Tibial artery (tissue), 4 donors: ENCODE measurements at regions not wholly inside any gene's neighbourhood (a gene's known extent, or its start where the extent isn't known, plus 50 kb on each side); places are given as distances from the start of the nearest gene placed in this dataset.

Source experiments
- DNase-seq, 2 donors: peaks; one replicate each; pipeline ENCODE4 v3.0.0-alpha.2; 2019
- H3K27ac ChIP-seq, 2 donors: fragments of 200-600 bp; sonication (generic) in 1 of 2; 1 replicate in 1 of 2; 2 replicates in 1 of 2; pipeline ENCODE4 v1.5.1; 2018 to 2019; ENCODE audit warnings: mild to moderate bottlenecking in 1 of 2
- H3K27me3 ChIP-seq, 2 donors: fragments of 200-600 bp; sonication (generic) in 1 of 2; one replicate each; pipeline versions ENCODE4 v1.5.1 to v1.6.0; 2016 to 2019
- H3K36me3 ChIP-seq, 3 donors: fragments of 200-600 bp; sonication (generic) in 2 of 3; one replicate each; pipeline ENCODE4 v1.5.1; 2016 to 2019; ENCODE audit warnings: mild to moderate bottlenecking in 2 of 3
- H3K4me1 ChIP-seq, 4 donors: fragments of 200-600 bp; sonication (generic) in 2 of 4; 1 replicate in 3 of 4; 2 replicates in 1 of 4; pipeline ENCODE4 v1.5.1; 2016 to 2019
- H3K4me3 ChIP-seq, 2 donors: fragments of 200-600 bp; sonication (generic) in 1 of 2; 1 replicate in 1 of 2; 2 replicates in 1 of 2; pipeline ENCODE4 v1.5.1; 2018 to 2019; ENCODE audit warnings: mild to moderate bottlenecking in 2 of 2
- H3K9me3 ChIP-seq, 3 donors: fragments of 200-600 bp; sonication (generic) in 1 of 3; one replicate each; pipeline ENCODE4 v1.5.1; 2016 to 2019
- CTCF ChIP-seq, 2 experiments: fragments of 200-600 bp in 1 of 2; fragments of 450-650 bp in 1 of 2; IDR thresholded peaks; one replicate each; pipeline ENCODE4 v1.5.1; 2017 to 2019; ENCODE audit warnings: antibody characterized with exemption in 2 of 2, mild to moderate bottlenecking in 1 of 2, moderate library complexity in 1 of 2
- intact Hi-C: fragments of 100-400 bp; cut with DNase I; formaldehyde crosslinking; loops from one replicate; pipeline ENCODE4 v1.15.0; 2023; ENCODE audit warnings: low total_unique reads

- TF ChIP-seq CTCF (IDR thresholded peaks at IDR 0.05): no peak
These were observed 591.6 kb downstream of the PKHD1 start for GRCh38 chr6:51495610-51496396.

GRCh38 chr6:51502996-51503395 lies 584.4 kb downstream of the PKHD1 start:
- intact Hi-C loops: no loop called here
- no peaks in the 10 kb centered on the region for H3K27me3 ChIP-seq
- no peak overlapping the region for H3K27ac ChIP-seq
- no peaks in the 10 kb centered on the region for H3K9me3 ChIP-seq
- no peak for DNase-seq
- TF ChIP-seq CTCF (IDR thresholded peaks at IDR 0.05): no peak
- no peak overlapping the region for H3K4me3 ChIP-seq
- H3K36me3 ChIP-seq: no peaks in the 10 kb centered on the region
- H3K4me1 ChIP-seq: no peaks in the 10 kb centered on the region

More at GRCh38 chr6:51495610-51496396, 591.6 kb downstream of the PKHD1 start:
- Histone ChIP-seq H3K9me3 (no peaks in the 10 kb centered on the region), H3K27ac (no peak overlapping the region), H3K36me3 (no peaks in the 10 kb centered on the region), H3K4me3 (no peak overlapping the region), H3K27me3 (no peaks in the 10 kb centered on the region), H3K4me1 (no peaks in the 10 kb centered on the region)
- intact Hi-C loops: no loop called here
- no peak for DNase-seq

GRCh38 chr6:51505434-51505833 lies 582.0 kb downstream of the PKHD1 start:
- Histone ChIP-seq H3K9me3 (no peaks in the 10 kb centered on the region), H3K4me3 (no peak overlapping the region), H3K27ac (no peak overlapping the region), H3K36me3 (no peaks in the 10 kb centered on the region), H3K4me1 (no peaks in the 10 kb centered on the region), H3K27me3 (no peaks in the 10 kb centered on the region)
- DNase-seq: no peak
- no peak for TF ChIP-seq CTCF (IDR thresholded peaks at IDR 0.05)
- intact Hi-C loops: no loop called here

- H3K27ac ChIP-seq: no peak overlapping the region
- H3K36me3 ChIP-seq: no peaks in the 10 kb centered on the region
- H3K9me3 ChIP-seq: no peaks in the 10 kb centered on the region
- intact Hi-C loops: no loop called here
- no peaks in the 10 kb centered on the region for H3K27me3 ChIP-seq
- no peak overlapping the region for H3K4me3 ChIP-seq
- H3K4me1 ChIP-seq: no peaks in the 10 kb centered on the region
- DNase-seq: no peak
- TF ChIP-seq CTCF (IDR thresholded peaks at IDR 0.05): no peak
These were observed 577.8 kb downstream of the PKHD1 start for GRCh38 chr6:51509597-51509996.

GRCh38 chr6:51511081-51511480 lies 576.3 kb downstream of the PKHD1 start:
- H3K27ac ChIP-seq: no peak overlapping the region
- DNase-seq: no peak
- H3K27me3 ChIP-seq: no peaks in the 10 kb centered on the region
- H3K4me3 ChIP-seq: no peak overlapping the region
- TF ChIP-seq CTCF (IDR thresholded peaks at IDR 0.05): no peak
- H3K9me3 ChIP-seq: no peaks in the 10 kb centered on the region
- no peaks in the 10 kb centered on the region for H3K4me1 ChIP-seq
- H3K36me3 ChIP-seq: no peaks in the 10 kb centered on the region
- intact Hi-C loops: no loop called here
